HK-2 (cell line): ENCODE measurements at regions not wholly inside any gene's neighbourhood (a gene's known extent, or its start where the extent isn't known, plus 50 kb on each side); places are given as distances from the start of the nearest gene placed in this dataset.
"Not testable (repeated sequence)": the region's sequence is repeated elsewhere in the genome, so short reads cannot be mapped to it uniquely, and the experiment has no call there.

Experiments used
- DNase-seq: peaks from one replicate; pipeline ENCODE4 v3.0.0-alpha.2; 2018; ENCODE audit not compliant: unreplicated experiment

DNA sequence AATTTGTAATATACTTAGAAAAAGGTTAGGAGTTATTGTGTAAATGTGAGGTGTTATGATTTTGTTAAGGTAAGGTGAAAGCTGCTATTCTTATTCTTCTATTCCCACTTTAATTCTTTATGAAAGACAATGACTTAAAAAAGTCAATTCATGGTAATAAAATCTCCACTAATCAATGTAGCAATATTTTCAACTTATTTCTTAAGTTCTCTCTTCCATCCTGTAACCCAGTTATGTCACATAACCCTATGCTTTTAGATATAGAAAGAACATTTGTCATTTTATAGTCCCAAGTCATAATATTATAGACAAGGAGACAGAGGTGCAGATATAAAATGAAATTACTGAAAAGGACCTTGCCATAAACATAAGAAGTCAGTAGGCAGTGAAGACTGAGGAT is 157.9 kb upstream of the SLC7A11 start:
- DNase-seq = no peak

GRCh38 chr4:138399081-138399480 is 156.9 kb upstream of the SLC7A11 start:
- DNase-seq = no peak

DNA sequence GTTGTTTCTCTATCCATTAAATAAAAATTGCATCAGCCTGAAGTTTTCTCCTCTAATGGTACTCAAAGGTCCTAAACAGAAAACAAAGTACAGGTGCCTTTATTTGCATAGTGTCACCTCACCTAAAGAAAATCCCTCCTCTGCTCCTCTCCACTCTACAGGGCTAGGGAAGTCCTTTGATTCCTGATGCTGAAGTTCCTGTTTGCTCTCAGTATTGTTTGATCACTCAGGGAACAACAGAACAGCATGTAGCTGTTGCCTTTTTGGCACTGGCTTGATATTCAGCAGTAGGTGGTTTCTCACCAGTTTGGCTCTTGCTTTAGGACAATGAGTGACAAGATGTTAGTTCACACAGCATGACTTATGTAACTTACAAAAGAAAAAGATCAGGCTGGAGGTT is 156.2 kb upstream of the SLC7A11 start:
- DNase-seq = no peak

GRCh38 chr4:138393886-138394610 is 151.9 kb upstream of the SLC7A11 start:
- DNase-seq = no peak

- DNase-seq = no peak
Measured at GRCh38 chr4:138392751-138393308, 150.7 kb upstream of the SLC7A11 start.

DNA sequence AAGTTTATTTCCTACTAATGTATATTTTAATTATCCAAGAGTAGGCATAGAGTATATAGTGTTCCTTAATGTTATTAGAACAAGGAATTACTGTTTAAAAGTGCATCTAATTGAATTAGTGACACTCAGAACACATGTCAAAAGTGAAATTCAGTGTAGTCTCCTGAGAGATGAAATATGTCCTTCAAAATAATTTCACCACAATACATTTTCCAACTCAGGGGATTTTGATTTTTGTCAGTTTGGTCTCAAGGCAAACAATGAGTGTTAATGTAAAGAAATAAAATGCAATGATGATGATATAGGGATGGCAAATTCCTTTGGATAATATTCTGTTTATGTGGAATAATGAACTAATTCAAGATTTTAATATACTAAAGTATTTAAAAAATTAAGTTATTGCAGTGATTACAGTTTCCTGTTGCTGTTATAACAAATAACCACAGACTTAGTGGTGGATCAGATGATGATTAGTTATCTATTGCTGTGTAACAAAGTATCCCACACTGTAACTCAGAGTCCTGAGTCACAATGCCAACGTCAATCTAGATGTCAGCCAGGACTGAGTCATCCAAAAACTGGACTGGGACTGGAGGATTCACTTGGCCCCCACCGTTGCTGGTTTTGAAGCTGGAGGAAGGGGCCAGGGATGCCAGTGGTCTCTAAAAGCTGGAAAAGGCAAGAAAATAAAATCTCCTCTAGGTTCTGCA is 148.0 kb upstream of the SLC7A11 start:
- peak; percentile 3 for DNase-seq

DNA sequence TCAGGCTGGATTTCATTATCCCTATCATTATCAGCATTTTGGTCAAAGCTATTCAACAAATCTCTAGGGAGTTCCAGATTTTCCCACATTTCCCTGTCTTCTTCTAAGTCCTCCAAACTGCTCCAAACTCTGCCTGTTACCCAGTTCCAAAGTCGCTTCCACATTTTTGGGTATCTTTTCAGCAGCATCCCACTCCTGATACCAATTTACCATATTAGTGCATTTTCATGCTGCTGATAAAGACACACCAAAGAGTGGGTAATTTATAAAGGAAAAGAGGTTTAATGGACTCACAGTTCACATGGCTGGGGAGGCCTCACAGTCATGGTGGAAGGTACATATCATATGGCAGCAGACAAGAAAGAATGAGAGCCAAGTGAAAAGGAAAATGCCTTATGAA is 132.8 kb upstream of the SLC7A11 start:
- DNase-seq = no peak

DNA sequence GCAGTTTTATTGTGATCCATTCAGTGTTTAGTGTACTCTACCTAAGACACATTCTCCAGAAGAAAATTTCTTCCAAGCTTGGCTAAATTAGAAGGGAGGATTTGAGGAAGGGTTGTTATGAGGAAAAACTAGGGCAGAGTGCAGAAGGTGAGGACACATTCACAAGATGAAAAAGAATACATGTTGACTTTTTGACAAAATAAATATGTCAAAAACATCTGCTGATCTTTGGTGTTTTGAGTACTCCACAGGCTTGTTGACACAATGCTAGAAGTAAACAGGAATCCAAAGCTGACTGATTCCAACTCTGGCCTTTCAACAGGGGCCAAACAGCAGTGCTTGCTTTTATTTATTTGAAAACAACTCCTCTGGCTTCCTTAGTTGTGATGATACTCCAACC is 125.8 kb upstream of the SLC7A11 start:
- no peak for DNase-seq

DNA sequence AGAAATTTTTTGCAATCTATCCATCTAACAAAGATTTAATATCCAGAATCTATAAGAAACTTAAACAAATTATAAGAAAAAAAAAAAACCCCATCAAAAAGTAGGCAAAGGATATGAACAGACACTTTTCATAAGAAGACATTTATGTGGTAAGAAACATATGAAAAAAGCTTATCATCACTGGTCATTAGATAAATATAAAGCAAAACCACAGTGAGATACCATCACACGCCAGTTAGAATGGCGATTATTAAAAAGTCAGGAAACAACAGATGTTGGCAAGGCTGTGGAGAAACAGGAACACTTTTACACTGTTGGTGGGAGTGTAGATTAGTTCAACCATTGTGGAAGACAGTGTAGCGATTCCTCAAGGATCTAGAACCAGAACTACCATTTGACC is 110.3 kb upstream of the SLC7A11 start:
- not testable (repeated sequence) for DNase-seq

DNA sequence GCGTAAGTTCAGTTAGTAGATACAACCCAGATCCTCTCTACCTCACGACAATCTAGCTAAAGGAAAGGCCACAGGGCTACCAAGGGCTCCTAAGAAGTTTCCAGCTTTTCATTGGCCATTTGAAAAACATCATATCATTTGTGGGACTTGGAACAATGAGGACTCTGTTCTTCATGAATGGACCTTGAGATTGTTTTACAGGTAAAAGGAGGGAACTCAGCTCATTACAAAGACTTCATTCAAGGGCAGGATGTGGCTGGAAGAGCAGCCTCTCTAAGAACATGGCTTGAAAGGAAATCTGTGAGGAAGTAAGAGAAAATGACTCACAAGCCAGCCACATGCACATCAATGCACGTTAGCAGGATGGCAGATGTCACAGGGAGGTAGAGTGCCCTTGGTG is 105.9 kb upstream of the SLC7A11 start:
- no peak for DNase-seq

DNA sequence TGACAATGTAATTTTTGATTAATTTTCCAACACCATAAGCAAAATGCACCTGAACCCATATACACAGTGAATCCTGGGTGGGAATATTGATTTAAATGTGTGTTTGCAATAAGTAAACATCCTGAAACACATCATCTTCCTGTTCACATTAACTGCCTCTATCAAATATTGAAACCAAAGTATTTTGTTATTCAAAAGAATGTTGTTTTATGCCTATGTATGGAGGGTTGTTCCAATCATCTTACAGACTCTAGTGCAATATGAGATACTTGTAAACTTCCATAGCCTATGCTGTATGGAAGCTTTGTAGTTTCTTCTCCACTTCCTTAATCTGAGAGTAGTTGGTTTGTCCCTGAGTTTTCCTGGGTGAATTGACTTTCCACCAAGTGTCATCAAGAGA is 105.4 kb upstream of the SLC7A11 start:
- no peak for DNase-seq

- no peak for DNase-seq
Measured at GRCh38 chr4:138344851-138345250, 102.7 kb upstream of the SLC7A11 start.

- no peak for DNase-seq
Measured at GRCh38 chr4:138344054-138344453, 101.9 kb upstream of the SLC7A11 start.

- DNase-seq = no peak
Measured at GRCh38 chr4:138341739-138342415, 99.7 kb upstream of the SLC7A11 start.

GRCh38 chr4:138338840-138339239 is 96.7 kb upstream of the SLC7A11 start:
- no peak for DNase-seq

GRCh38 chr4:138338222-138338621 is 96.1 kb upstream of the SLC7A11 start:
- not testable (repeated sequence) for DNase-seq

GRCh38 chr4:138334346-138335016 is 92.3 kb upstream of the SLC7A11 start:
- no peak for DNase-seq

GRCh38 chr4:138332415-138332814 is 90.3 kb upstream of the SLC7A11 start:
- not testable (repeated sequence) for DNase-seq

GRCh38 chr4:138330531-138330930 is 88.4 kb upstream of the SLC7A11 start:
- no peak for DNase-seq

DNA sequence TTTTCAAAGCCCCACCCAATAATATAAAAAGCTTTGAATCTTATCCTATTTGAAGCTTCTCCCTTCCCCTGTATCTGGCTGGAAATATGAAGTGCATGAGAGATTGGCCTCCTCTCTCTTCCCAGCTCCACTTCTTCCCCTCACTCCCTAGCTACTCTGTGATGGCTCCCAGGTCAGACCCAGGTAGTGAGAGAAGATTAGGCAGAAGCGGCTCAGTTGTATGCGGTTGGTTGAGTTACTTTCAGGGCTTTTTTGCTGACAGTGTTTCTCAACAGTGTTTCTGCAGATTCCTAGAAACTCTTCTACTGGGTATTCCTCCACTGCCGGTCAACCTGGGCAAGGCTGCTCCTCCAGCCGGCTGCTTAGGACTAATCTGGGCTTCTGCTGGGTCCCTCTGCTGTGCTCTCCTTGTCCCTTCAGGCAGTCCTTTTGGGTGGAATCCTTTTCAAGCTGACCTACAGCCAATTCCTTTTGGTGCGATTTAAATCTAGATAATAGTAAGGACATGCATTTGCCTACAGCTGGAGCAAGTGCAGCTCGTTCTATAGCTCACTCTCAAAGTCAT is 87.4 kb upstream of the SLC7A11 start:
- no peak for DNase-seq

GRCh38 chr4:138327338-138327737 is 85.2 kb upstream of the SLC7A11 start:
- DNase-seq = no peak

- no peak for DNase-seq
Measured at GRCh38 chr4:138320831-138321230, 78.7 kb upstream of the SLC7A11 start.
